IPS-NIHi11 (cell line): ENCODE measurements at regions not wholly inside any gene's neighbourhood (a gene's known extent, or its start where the extent isn't known, plus 50 kb on each side); places are given as distances from the start of the nearest gene placed in this dataset.

Source experiments
- DNase-seq: peaks from one replicate; pipeline ENCODE4 v3.0.0; 2012; ENCODE audit warnings: mixed read lengths, low spot score

DNA sequence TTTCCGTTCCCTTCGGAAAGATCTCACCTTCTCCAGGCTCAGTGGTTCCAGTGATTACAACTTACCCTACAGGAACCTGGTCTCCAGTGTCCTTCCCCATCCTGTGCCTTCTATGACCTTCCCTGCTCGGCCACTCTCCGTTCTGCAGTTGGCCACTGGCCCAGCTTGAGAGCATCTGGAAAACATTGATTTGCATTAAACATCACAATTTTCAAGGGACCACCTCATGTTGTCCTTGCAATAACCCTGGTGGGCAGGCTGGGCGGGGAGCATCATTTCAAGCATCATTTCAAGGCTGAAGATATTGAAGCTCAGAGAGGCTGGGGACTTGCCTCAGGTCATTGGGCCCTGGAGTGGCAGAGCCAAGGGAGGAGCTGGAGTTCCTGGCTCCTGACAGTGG, 177.4 kb downstream of the SEC61B start:
- no peak for DNase-seq

DNA sequence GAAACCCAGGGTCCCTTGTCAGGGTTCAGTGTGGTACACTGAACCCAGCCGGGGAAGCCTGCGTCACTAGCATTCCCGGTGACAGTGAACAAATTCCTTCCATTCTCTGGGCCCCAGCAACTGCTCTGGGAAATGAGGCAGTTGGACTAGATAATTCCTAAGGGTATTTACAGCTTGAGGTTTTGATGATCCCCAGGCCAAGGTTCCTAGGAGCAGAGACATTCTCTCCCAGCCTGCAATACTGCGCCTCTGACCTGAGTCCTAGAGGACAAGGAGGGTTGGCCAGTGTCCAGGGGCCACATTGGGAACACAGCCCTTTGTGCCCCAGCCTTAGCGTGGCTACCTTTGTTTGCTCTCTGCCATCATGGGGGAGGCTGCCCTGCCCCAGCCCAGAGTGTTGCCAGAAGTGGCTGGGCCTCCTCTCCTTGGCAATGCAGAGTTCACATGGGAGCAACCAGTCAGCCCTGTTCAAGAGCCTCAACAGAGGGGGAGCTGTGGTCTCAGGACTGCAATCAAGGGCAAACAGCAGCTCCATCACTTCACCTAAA, 178.2 kb downstream of the SEC61B start:
- DNase-seq = peak; percentile 35

DNA sequence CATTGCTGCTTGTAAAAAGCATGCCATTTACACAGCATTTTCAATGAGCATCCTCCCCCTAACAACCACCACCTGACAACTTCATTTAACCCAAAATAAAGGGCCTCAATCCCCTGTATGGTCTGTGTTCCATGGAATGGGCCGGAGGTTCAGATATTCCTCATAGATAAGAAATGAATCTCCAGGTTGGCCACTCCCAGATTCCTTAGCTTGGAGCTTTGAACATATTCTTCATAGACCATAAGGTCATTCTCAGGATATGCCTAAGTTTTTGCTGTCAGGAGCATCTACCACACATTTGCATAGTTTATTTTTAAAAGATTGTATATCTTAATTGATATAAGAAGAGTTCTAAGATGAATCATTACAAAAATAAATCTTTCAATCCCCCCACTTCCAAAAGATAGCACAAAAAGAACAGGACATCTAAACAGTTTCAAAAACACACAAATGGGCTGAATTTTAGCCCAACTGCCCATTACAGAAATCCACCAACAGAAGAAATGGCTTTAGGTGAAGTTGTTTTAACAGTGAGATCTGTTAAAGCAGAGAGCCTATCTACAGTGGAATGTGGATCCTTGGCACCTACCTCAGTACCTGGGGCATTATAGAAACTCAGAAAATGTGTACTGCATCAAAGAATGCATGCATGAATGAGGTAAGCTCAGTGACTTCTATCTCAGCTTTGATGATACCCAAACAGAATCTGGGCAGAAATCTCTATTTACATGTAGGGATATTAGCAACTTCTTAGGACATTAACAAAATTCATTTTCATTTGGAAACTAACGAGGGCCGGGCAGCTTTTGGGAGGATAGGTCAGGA, 179.8 kb downstream of the SEC61B start:
- DNase-seq = no peak

DNA sequence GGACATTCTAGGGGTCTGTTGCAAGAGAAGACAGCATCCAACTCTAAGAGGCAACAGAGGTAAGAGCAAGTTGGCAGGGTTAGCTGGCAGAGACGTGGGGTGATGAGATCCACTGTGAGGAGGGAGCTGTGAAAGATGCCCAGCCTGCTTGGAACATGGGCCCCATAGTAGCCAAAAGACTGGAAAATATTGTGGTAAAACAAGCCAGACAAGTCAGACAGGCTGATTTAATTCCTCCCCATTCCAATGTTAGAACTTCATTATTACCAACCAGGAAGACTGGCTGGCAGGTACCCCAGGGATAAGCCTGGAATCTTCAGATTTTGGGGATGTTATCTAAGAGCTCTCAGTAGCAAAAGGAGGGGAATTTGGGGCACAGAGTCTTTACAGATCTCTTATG, 181.3 kb downstream of the SEC61B start:
- no peak for DNase-seq

GRCh38 chr9:99405359-99405758, 183.3 kb downstream of the SEC61B start:
- no peak for DNase-seq

- no peak for DNase-seq
These were observed 184.9 kb downstream of the SEC61B start for GRCh38 chr9:99406939-99407338.

- peak; percentile 20 for DNase-seq
These were observed 189.0 kb downstream of the SEC61B start for GRCh38 chr9:99411068-99411467.

- peak; percentile 28 for DNase-seq
These were observed 189.5 kb downstream of the SEC61B start for GRCh38 chr9:99411479-99412115.

GRCh38 chr9:99412606-99413005, 190.5 kb downstream of the SEC61B start:
- no peak for DNase-seq

DNA sequence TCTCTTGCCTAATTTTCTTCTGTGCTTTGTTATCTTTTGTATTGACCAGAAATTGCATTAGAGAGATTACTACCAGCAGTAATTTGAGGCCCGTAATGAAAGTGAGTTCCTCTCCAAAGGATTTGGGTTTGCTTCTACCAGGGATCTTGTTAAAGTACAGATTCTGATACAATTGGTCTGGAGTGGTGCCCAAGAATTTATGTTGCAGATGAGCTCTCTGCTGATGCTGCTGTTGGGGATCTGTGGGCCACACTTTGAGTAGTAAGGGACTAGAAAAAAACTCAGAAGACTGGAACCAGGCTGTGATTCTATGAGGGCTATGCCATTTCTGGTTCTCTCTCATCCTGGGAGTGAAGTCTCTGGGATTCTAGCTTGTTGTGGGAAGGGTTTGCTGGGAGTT, 192.2 kb downstream of the SEC61B start:
- DNase-seq = no peak

GRCh38 chr9:99415606-99416005, 193.5 kb downstream of the SEC61B start:
- no peak for DNase-seq

DNA sequence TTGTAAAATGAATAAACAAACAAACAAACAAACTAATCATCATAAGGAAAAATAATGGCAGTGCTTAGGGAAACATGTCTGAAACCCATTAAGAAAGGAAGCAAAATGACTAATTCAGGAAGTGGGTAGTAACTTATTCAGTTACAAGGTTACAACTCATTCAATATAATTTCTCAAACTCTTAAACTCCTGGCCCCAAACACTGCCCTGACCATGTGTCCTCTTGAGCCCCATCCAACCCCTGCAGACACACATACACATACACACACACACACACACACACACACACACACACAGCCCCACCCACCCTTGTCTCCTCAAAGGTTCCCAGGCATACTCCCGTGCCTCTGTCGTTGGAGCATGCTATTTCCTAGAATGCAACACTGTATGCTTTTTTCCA, 193.9 kb downstream of the SEC61B start:
- no peak for DNase-seq

GRCh38 chr9:99419070-99419469, 197.0 kb downstream of the SEC61B start:
- DNase-seq = no peak

- DNase-seq = no peak
These were observed 199.3 kb downstream of the SEC61B start for GRCh38 chr9:99421369-99421768.

GRCh38 chr9:99425124-99425523, 203.0 kb downstream of the SEC61B start:
- DNase-seq = no peak

DNA sequence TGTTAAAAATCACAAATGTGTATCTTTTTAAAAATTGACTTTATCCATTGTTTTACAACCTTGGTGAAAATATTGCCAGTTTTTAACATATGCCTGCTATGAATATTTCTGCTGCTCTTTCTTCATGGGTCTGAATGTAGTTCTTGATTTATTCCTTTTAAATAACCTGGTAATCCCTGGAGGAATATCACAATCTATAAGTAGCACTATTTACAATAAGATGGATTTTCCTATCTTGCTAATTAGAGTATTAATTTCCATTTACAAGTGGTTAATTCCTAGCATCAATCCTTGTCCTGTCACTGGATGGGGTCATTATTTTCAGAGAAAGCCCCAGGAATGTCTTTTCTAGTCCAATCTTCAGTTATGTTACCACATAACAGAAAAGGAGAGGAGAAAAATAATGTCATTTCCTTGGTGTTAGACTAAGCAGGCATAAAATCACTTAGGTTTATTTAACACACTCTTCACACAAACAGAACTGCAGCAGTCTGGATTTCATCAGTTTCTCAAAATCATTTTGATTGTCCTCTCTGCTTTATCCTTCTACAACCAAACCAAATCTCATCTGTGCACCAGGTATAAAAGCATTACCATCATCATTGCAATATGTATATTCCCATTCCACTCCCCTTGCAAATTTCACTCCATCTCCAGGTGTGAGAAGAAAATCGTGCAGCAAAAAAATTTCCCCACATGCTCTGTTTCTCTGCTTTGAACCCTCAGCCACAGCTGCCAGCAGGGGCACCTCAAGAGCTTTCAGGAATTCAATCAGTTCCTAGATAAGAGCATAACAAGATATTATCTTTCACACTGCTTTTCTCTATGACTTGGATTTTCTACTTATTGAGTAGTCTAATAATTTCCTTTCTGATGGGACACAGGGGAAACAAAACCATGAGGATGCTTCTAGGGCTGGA, 204.1 kb downstream of the SEC61B start:
- DNase-seq = no peak

- no peak for DNase-seq
These were observed 205.2 kb downstream of the SEC61B start for GRCh38 chr9:99427260-99427659.

- no peak for DNase-seq
These were observed 208.2 kb downstream of the SEC61B start for GRCh38 chr9:99430301-99430700.

DNA sequence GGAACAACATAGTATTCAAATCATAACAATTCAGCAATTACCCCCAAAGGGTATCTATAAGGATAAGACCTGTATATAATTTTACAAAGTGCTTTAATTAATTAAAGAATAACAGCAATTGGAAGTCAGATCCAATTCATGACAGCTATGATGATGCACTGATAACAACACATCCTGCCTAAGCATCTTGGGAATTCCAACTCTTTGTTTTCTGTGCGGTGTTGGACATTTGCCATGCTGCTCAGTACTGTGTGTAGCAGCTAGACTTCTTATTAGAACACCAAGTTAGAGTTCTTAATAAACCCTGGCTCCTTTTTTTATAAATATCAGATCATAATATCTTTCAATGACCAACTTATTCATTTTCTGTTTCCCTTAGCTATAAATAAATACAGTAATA, 209.0 kb downstream of the SEC61B start:
- no peak for DNase-seq

DNA sequence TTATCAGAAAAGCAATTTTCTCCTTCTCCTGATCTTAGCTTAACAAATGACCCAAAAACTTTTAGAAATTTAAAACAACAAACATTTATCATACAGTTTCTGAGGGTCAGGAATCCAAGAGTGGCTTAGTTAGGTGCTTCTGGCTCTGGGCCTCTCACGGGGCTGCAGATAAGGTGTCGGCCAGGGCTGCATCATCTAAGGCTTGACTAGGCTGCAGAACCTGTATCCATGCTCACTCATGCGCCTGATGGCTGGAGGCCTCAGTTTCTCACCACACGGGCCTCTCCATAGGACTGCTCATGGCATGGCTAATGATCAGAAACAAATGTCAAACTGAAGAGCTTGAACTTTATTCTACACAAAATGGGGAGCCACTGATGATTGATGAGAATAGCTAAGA, 210.0 kb downstream of the SEC61B start:
- DNase-seq = no peak

DNA sequence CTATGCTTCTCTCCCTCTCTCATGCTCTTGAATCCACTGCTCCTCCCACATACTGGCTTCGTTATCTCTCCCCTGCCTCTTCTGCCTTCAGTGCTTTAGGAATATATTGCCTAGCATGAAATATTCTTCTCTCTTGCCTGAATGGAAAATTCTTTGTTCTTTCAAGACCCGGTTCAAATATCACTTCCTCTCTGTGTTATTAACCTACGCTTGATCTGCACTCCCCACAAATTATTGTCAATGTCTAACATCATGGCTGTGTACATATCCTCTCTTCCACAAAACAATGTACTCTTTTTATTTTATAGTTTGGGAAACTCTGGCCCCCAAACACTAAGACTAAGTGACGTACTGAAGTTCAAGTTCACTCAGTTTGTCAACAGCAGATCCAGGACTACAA, 211.0 kb downstream of the SEC61B start:
- DNase-seq = no peak

GRCh38 chr9:99433555-99433954, 211.5 kb downstream of the SEC61B start:
- peak; percentile 56 for DNase-seq
